ENCODE measurements at regions not wholly inside any gene's neighbourhood (a gene's known extent, or its start where the extent isn't known, plus 50 kb on each side); places are given as distances from the start of the nearest gene placed in this dataset.

DNA sequence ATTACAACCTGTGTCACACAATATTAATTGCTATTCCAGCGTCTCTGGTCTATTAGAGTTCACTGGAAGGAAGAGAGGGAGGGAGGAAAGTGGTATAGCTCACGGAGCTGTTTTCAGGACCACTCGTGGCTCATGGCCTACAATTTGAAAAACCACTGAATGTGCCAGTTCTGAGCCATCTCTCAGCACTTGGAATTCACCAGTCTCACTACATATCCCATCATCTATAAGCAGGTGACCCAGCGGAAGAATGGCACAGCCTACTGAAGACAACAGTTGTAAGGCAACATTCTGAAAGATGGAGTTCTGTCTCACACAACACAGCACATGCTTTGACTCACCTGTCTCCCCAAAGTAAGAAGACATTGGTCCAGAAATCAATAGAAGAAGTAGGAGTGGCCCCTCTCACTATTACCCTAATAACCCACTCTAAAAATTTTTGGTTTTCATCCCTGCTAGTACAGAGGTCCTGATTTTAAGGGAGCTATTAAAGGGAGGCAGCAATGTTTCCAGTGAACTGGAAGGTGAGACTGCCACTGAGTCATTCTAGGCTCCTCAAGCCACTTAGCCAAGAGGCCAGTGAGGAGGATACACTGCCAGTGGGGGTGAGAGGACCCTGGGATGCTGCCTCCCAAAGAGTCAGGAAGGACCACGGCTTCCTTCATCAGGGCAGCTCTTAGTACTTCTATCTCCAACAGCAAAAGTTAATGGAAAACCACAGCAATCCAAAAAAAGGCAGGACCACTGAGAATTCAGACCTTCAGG, 50.0 kb upstream of the DOCK9 start:
- no peak for DNase-seq (ENCODE audit: low read depth)

DNA sequence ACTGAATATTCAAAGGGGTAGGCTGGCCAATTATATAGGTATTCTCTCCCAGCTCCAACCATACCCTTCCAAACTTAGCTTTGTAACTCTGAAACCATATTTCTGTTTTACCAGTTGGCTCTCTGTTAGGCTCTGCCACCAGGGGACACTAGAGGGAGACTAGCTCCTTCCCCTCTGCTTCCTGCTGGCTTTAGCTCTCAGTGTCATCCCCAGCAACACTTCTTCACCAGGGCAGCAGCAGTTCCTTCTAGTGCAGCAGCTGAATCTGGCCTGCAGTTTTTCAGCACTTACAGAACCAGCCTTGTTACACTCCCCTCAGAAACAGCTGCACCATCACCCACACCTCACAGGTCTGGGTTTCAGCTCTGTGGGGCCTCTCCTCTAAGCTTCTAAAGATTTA, 51.0 kb upstream of the DOCK9 start:
- DNase-seq (ENCODE audit: low read depth), result no peak

DNA sequence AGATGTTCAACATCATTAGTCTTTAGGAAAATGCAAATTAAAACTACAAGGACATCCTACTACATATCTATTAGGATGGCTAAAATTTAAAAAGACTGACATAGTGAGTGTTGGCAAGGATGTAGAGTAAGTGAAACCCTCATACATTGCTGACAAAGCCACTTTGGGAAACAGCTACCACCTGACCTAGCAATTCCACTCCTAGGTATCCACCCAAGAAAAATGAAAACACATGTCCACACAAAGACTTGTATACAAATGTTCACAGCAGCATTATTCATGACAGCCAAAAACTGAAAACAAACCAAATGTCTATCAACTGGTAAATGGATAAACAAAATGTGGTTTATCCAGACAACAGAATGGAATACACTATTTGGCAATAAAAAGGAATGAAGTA, 51.7 kb upstream of the DOCK9 start:
- no peak for DNase-seq (ENCODE audit: low read depth)

DNA sequence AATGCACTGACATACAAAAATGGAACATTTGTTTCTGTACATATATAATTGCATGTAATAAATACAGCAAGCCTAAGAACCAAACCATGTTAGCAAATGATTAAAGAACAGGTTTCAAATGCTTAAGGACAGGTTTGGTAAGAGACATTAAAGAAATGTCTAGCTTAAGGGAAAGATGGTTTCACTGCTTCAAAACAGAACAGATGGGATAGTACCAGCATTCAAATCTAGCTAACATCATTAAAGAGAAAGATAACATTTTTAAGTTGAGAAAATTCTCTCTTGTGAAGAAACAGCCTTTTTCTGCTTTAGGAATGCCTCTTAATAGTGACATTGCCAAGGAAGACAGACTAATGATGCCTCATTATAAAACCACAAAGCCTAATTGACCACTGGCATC, 52.5 kb upstream of the DOCK9 start:
- DNase-seq (ENCODE audit: low read depth), result no peak

DNA sequence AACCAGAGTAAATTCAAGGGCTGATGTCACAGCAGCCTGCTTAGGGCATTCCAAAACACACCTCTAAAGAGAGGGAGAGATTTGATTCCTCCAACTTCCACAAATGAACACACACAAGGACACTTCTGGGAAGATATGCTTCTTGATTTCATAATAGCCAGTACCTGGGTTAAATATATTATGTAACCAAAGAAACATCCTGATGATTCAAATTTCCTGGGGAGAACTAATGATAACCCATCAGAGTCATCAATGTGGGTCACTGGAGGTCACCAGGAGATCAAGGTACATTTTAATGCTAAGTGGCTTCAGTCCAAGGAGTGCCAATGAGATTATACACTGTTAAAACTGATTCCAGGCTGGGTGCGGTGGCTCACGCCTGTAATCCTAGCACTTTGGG, 54.0 kb upstream of the DOCK9 start:
- no peak for DNase-seq (ENCODE audit: low read depth)

DNA sequence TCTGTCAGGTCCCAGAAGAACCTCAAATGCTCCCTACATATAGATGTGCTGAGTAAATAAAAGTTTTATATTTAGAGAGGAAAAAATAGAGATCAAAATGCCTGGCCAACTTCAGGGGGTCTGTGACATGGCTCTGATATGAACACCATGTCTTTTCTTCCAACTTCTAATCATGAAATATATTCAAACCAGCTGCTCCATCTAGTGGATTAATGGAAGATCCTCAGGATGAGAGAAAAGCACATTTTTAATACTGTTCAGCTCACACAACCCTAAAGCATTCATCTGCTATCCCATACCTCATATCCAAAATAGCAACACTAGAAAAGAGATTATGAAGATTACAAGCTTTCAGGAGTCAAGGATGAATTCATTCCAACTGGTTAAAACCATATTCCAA, 56.0 kb upstream of the DOCK9 start:
- DNase-seq (ENCODE audit: low read depth), result no peak

DNA sequence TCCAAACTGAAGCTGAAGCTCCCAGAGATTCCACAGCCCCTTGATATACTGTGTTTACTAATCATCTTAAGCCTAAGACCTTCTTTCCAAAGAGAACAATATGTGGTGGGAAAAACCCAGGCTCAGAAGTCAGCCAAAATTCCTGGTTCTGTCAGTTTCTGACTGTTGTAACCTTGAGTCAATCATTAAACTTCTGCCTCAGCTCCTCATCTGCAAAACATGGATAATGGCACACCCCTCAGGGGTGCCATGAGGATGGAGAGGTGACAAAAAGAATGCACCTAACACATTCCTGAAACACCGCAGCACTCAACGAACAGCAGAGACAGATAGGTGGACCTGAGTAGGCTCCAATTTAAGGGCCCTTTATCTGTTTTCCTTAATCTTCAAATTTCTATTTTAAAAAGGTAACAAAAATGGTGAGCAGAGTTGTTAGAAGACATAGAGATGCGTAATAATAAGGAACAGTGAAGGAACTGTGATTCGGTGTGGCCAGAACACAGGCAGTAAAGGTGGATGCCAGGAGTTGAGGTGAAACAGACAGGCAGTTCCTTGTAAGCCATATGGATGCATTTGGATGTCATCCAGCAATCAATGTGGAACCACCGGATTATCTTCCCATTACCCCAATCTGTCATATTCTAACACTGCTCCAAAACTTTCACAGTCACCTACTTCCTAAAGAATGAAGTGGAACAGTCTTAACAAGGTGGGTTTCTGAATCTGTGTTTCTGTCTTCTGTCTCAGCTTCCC, 56.6 kb upstream of the DOCK9 start:
- DNase-seq (ENCODE audit: low read depth), result no peak

DNA sequence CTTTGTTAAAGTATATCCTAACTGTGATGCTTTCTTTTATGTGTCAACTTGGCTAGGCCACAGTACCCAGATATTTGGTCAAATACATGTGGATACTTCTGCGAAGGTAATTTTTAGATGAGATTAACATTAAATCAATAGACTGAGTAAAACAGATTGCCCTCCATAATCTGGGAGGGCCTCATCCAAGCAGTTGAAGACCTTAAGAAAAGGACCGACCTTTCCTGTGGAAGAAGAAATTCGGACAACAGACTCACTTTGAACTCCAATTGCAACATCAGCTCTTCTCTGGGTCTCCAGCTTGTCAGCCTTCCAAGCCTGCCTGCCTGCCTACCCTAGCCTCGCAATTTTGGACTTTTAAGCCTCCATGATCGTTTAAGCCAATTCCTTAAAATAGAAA, 57.9 kb upstream of the DOCK9 start:
- DNase-seq (ENCODE audit: low read depth), result no peak

DNA sequence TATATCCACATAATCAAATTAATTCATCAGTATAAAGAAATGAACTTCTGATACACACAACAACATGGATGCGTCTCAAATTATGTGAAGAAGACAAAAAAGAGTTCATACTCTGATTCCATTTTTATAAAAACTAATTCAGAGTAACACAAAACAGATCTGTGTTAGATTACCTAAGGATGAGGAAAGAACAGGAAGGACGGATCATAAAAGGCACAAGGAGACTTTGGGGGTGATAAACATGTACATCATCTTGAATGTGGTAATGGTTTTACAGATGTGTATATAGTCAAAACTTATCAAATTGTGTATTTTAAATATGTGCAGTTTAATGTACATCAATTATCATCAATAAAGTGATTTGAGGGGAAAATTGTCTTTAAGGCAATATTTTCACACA, 59.9 kb upstream of the DOCK9 start:
- no peak for DNase-seq (ENCODE audit: low read depth)

DNA sequence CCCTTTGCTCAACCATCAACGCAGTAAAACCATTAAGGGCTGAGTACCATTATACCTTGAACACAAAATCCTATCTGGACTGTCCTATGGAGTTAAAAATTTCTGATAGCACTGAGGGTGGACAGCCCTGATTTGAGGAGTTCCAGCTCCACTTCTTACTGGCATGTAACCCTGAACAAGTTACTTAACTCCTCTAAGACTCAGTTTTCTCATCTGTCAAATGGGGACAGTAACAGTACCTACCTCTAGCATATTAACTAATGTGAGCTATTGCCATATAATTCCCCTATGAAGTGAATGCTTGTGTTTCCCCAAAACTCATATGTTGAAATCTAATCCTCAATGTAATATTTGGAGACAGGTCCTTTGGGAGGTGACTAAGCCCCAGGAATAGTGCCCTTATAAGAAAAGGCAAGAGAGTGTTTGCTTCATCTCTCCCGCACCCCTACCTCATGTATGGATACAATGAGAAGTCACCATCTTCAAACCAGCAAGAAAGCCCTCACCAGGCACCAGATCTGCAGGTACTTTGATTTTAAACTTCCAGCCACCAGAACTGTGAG, 61.9 kb upstream of the DOCK9 start:
- DNase-seq (ENCODE audit: low read depth), result no peak

DNA sequence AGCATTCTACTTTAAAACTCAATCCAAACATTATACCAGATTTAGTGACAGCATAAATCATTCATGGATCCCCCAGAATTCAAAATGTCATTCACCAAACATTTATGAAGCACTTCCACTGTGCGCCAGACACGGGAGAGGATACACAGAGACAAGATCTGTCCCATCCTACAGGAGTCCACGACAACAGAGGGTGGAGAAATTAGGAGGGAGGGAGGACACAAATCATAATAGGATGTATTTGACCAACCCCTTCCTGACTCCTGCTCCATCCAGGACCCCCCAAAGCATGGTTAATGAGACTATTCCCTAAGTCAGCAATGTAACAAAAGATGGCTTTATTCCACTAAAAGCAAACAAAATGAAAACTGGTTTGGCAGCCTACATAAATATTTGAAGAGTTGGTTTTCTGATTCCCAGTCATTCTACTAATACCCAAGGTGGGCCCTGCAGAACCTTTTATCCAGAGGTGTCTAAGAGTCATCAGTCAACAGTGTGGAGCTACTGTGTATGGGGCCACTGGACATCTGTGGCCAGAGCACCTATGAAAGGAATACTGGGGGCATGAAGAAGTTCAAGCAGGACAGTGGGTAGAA, 62.8 kb upstream of the DOCK9 start:
- DNase-seq (ENCODE audit: low read depth), result no peak

DNA sequence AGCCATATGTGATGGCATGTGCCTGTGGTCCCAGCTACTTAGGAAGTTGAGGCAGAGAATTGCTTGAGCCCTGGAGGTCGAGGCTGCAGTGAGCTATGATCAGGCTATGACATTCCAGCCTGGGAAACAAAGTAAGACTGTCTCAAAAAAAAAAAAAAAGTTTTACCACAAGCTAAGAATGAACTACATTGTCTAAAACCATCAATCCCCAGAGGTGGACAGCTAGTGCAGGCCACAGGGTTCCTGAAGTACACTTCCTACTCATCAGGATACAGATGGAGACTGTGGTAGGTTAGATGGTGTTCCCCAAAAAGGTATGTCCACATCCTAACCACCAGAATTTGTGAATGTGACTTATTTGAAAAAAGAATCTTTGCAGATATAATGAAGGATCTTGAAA, 63.5 kb upstream of the DOCK9 start:
- no peak for DNase-seq (ENCODE audit: low read depth)

DNA sequence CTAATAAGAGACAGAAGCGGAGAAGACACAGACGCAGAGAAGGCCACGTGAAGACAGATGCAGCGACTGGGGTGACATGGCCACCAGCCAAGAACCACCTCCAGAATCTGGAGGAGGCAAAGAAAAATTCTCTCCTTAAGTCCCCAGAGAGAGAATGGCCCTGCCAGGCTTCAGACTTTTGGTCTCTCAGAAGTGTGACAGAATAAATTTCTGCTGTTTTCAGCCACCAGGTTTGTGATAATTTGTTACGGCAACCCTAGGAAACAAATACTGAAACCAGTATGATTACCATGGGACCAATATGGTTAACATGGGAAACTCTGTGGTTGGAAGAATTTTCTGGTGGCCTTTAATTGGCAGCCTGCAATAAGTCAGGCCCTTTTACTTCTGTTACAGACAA, 63.9 kb upstream of the DOCK9 start:
- no peak for DNase-seq (ENCODE audit: low read depth)

DNA sequence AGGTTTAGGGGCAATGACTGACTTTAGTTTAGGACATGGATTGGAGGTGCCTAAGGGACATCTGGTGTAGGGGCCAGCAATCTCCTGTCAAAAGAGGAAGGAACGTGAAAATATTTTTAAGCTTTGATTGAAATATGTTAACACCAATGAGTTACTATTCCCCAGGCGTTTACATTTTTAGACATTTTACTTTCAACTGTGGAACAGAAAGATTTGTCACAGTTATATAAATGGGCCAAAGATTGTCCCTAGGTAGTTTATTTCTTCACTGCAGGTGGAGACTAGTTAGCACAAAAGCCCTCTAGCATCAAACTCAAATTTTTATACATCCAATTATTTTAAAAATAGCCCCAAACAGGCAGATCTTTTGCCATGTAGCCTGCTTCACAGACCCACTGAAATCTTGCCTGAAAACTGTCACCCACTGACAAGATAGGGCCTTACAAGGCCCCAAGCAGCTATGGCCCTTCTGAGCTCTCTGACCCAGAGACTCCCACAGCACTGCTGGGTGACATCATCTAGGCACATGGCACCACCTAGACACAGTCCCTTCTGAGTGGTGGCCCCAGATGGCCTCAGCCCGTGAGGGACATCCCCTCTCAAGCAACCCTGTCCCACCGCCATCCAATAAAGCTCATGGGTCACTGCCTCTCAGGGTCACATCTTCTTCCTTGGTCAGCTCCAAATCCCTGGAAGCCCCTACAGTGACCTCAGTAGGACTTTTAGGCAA, 64.8 kb upstream of the DOCK9 start:
- DNase-seq (ENCODE audit: low read depth), result no peak

DNA sequence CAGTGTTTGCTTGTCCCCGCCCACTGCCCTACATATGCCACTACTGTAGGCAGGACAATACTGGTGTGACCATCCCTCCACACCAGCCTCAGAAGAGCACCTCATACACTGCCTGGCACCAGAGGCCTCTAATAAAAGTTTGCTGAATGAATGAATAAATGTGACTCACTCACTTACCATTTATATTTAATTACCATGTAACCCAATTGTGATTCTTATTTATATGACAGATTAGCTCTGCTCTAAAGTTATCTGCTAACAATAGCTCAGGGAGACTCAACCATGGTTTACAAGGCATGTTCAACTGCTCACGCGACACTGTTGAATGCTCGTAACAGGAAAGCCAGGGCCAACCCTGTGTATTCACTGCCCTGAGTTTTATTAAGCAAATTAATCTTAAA, 66.0 kb upstream of the DOCK9 start:
- DNase-seq (ENCODE audit: low read depth), result no peak

DNA sequence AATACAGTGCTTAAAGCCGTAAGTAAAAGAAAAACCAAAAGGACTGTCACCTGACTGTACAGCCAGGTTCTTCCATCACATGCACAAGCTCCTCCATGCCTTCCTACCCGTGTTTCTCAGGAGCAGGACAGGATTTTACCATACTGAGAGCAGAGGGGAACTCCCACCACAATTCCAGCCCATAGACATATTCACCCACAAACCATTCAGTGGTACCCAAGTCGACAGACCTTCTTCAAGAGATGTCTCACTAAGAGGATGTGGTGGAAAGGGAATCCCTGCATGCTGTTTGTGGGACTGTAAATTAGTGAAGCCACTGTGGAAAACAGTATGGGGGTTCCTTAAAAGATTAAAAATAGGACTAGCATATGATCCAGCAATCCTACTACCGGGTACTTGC, 66.9 kb upstream of the DOCK9 start:
- no peak for DNase-seq (ENCODE audit: low read depth)

DNA sequence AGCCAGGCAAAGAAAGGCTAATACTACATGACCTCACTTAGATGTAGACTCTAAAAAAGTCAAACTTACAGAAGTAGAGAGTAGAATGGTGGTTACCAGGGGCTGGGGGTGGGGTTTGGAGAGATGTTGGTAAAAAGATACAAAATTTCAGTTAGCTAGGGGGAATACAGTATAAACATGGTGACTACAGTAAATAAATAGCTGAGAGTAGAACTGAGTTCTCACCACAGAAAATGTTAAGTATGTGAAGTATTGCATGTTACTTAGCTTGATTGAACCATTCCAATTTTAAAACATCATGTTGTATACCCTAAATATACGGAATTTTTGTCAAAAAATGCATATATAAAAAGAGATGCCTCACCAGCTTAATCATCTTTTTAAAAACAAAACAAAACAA, 67.5 kb upstream of the DOCK9 start:
- DNase-seq (ENCODE audit: low read depth), result no peak

DNA sequence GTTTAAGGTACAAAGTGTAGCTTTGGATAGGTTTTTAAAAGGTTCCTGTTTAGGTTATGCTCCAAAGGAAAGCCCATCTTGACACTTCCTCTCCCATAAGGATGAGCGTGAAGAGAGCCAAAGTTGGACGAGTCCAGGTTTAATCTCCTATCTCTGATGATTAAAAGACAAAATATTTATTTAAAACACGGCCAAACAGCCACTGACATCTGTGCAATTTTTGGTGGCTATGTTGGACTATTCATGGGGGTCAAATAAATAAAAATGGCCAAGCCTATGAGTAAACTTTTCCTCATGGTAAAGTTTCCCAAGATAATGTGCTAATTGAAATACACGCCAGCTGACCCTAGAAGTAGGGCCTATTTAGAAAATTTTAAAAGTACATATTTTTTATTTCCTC, 69.0 kb upstream of the DOCK9 start:
- no peak for DNase-seq (ENCODE audit: low read depth)

DNA sequence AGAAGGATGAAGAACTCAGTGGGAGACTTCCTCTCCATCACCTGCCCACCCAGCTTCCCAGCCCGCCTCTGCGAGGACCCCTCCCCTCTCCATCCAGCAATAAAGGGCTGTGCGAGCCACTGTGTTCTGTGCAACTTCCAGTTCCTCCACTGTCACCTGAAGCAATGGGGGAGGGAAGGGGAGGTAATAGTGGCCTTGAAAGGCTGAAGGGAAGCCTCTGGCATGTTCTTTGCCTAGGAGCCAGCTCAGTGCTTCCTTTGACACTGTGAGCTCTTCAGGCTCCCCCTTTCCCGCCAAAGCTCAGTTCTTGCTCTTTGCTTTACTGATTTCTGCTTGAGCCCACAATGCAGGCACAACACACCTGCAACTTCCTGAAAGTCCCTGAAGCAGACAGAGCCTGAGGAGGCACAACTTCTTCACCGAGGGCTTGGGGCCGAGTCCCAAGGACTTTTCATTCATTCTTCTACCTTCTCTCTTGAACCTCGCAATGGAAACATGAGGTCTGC, 73.2 kb upstream of the DOCK9 start:
- DNase-seq (ENCODE audit: low read depth), result no peak

DNA sequence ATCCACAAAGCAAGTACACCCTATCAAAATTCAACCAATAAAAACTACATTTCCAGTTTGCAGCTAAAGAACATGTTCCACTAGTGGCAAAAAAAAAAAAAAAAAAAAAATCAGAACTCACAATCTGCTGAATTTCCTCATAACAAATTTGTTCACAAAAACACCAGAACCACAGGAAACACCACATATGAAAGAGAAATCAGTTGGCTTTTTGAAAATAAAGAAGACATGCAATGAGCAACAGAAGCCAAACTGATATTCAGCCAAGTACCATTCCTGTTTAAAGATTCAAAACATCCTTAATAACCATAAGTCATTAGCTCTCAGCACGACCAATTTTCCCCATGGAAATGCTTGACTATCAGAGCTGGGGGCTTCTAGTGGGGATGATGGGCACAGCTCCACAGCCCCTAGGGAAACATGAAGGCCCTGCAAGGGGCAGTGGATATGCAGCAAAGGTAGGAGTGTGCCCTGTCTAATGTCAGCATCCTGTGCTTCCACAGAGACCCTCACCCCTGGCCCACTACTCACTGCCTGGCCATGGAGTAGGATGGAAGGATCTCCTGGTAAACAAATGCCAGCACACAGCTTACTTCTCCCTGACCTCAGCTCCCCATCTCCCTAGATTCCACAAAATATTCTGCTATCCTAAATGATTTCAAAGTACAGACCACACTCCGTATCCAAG, 74.0 kb upstream of the DOCK9 start:
- DNase-seq (ENCODE audit: low read depth), result no peak

DNA sequence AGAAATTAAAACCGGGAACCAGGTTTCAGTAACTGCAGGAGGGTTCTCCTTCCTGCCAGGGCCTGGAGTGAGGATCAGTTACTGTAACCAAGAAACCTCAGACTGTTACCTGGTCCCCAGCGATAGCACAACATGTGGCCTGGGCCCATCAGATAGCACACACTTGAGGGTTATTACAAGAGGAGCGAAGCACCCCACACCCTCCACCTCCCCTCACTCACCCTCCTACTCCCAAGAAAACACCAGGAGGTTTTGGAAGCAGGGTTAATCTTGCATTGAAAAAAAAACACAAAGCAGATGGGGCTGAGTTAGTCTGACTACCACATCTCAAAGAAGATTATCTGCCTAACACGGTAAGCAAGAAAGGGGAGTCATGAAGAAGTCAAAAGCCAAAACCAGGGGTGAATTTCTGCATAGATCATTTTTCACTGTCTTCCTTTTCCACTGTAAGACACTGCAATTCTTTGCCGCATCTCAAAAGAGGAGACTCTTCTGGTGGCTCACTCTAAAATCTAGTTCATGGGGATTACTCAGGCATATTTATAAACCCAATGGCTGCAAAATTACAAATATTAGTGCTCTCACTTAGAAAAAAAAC, 75.9 kb upstream of the DOCK9 start:
- DNase-seq (ENCODE audit: low read depth), result no peak
